ENCODE measurements at regions not wholly inside any gene's neighbourhood (a gene's known extent, or its start where the extent isn't known, plus 50 kb on each side); places are given as distances from the start of the nearest gene placed in this dataset.

GRCh38 chr4:13900780-13901179 lies 273.3 kb upstream of the BOD1L1 start:
- TF ChIP-seq REST (IDR thresholded peaks at IDR 0.05) = no peak
- TF ChIP-seq, protein P1, sequence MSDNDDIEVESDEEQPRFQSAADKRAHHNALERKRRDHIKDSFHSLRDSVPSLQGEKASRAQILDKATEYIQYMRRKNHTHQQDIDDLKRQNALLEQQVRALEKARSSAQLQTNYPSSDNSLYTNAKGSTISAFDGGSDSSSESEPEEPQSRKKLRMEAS (IDR thresholded peaks at IDR 0.05) = no peak
- TF ChIP-seq, protein P2, sequence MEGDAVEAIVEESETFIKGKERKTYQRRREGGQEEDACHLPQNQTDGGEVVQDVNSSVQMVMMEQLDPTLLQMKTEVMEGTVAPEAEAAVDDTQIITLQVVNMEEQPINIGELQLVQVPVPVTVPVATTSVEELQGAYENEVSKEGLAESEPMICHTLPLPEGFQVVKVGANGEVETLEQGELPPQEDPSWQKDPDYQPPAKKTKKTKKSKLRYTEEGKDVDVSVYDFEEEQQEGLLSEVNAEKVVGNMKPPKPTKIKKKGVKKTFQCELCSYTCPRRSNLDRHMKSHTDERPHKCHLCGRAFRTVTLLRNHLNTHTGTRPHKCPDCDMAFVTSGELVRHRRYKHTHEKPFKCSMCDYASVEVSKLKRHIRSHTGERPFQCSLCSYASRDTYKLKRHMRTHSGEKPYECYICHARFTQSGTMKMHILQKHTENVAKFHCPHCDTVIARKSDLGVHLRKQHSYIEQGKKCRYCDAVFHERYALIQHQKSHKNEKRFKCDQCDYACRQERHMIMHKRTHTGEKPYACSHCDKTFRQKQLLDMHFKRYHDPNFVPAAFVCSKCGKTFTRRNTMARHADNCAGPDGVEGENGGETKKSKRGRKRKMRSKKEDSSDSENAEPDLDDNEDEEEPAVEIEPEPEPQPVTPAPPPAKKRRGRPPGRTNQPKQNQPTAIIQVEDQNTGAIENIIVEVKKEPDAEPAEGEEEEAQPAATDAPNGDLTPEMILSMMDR (IDR thresholded peaks at IDR 0.05; ENCODE audit: low read depth, low read length, missing input control) = no peak
- TF ChIP-seq, protein P3, sequence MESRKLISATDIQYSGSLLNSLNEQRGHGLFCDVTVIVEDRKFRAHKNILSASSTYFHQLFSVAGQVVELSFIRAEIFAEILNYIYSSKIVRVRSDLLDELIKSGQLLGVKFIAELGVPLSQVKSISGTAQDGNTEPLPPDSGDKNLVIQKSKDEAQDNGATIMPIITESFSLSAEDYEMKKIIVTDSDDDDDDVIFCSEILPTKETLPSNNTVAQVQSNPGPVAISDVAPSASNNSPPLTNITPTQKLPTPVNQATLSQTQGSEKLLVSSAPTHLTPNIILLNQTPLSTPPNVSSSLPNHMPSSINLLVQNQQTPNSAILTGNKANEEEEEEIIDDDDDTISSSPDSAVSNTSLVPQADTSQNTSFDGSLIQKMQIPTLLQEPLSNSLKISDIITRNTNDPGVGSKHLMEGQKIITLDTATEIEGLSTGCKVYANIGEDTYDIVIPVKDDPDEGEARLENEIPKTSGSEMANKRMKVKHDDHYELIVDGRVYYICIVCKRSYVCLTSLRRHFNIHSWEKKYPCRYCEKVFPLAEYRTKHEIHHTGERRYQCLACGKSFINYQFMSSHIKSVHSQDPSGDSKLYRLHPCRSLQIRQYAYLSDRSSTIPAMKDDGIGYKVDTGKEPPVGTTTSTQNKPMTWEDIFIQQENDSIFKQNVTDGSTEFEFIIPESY (IDR thresholded peaks at IDR 0.05) = no peak
- no peak for TF ChIP-seq GABPA (IDR thresholded peaks at IDR 0.05 in 1 of 2, conservative IDR thresholded peaks at IDR 0.05 in 1 of 2)
- no peak for TF ChIP-seq TAF1 (conservative IDR thresholded peaks at IDR 0.05)
- no peak for TF ChIP-seq SP1 (IDR thresholded peaks at IDR 0.05)
- no peak for TF ChIP-seq EGR1 (IDR thresholded peaks at IDR 0.05; ENCODE audit: low read depth in 2 of 2)

Data from liver (tissue), 3 donors.